ENCODE measurements at regions not wholly inside any gene's neighbourhood (a gene's known extent, or its start where the extent isn't known, plus 50 kb on each side); places are given as distances from the start of the nearest gene placed in this dataset.

- H3K4me3 ChIP-seq = no peak overlapping the region
- intact Hi-C loops (cut with DNase I) = no loop called here
- H3K27me3 ChIP-seq (replicated peaks; ENCODE audit: insufficient read depth) = no peaks in the 10 kb centered on the region
- H3K4me1 ChIP-seq (replicated peaks) = no peaks in the 10 kb centered on the region
- no peaks in the 10 kb centered on the region for H3K9me3 ChIP-seq
- WGBS = 87% methylated on average over 5 of the region's 5 CpGs
- no peak for DNase-seq (ENCODE audit: low spot score)
- no peak overlapping the region for H3K27ac ChIP-seq
- TF ChIP-seq POLR2AphosphoS5 (IDR thresholded peaks at IDR 0.05) = no peak
- TF ChIP-seq POLR2A (IDR thresholded peaks at IDR 0.05) = no peak
- TF ChIP-seq CTCF (IDR thresholded peaks at IDR 0.05) = no peak
- H3K36me3 ChIP-seq = no peaks in the 10 kb centered on the region
Observed at GRCh38 chr4:108372681-108373080, 203.9 kb upstream of the LEF1 start.

GRCh38 chr4:108371282-108371681, 202.6 kb upstream of the LEF1 start:
- Histone ChIP-seq H3K36me3 (no peaks in the 10 kb centered on the region), H3K27me3 (replicated peaks; ENCODE audit: insufficient read depth) (no peaks in the 10 kb centered on the region), H3K4me1 (replicated peaks) (no peaks in the 10 kb centered on the region), H3K27ac (no peak overlapping the region), H3K4me3 (no peak overlapping the region), H3K9me3 (no peaks in the 10 kb centered on the region)
- 77% methylated on average over 8 of the region's 8 CpGs for WGBS
- no peak for DNase-seq (ENCODE audit: low spot score)
- intact Hi-C loops (cut with DNase I) = no loop called here
- no peak for TF ChIP-seq CTCF (IDR thresholded peaks at IDR 0.05)
- no peak for TF ChIP-seq POLR2AphosphoS5 (IDR thresholded peaks at IDR 0.05)
- no peak for TF ChIP-seq POLR2A (IDR thresholded peaks at IDR 0.05)

- intact Hi-C loops (cut with DNase I) = no loop called here
- DNase-seq (ENCODE audit: low spot score) = no peak
- 44% methylated on average over 21 of the region's 21 CpGs for WGBS
Observed at GRCh38 chr4:108370291-108371141, 201.8 kb upstream of the LEF1 start.

GRCh38 chr4:108369035-108369655, 200.4 kb upstream of the LEF1 start:
- Histone ChIP-seq H3K27me3 (replicated peaks; ENCODE audit: insufficient read depth) (no peaks in the 10 kb centered on the region), H3K36me3 (no peaks in the 10 kb centered on the region), H3K9me3 (no peaks in the 10 kb centered on the region), H3K27ac (no peak overlapping the region), H3K4me3 (no peak overlapping the region), H3K4me1 (replicated peaks) (no peaks in the 10 kb centered on the region)
- TF ChIP-seq POLR2A (IDR thresholded peaks at IDR 0.05) = no peak
- no peak for TF ChIP-seq CTCF (IDR thresholded peaks at IDR 0.05)
- TF ChIP-seq POLR2AphosphoS5 (IDR thresholded peaks at IDR 0.05) = no peak
- DNase-seq (ENCODE audit: low spot score) = no peak
- WGBS = 79% methylated on average over 5 of the region's 5 CpGs
- intact Hi-C loops (cut with DNase I) = no loop called here

More at GRCh38 chr4:108370291-108371141, 201.8 kb upstream of the LEF1 start:
- TF ChIP-seq CTCF (IDR thresholded peaks at IDR 0.05) (no peak), POLR2AphosphoS5 (IDR thresholded peaks at IDR 0.05) (no peak), POLR2A (IDR thresholded peaks at IDR 0.05) (no peak)
- Histone ChIP-seq H3K36me3 (no peaks in the 10 kb centered on the region), H3K4me1 (replicated peaks) (no peaks in the 10 kb centered on the region), H3K4me3 (no peak overlapping the region), H3K27ac (no peak overlapping the region), H3K9me3 (no peaks in the 10 kb centered on the region), H3K27me3 (replicated peaks; ENCODE audit: insufficient read depth) (no peaks in the 10 kb centered on the region)

All from prostate gland (tissue), 2 donors.